ENCODE measurements at regions not wholly inside any gene's neighbourhood (a gene's known extent, or its start where the extent isn't known, plus 50 kb on each side); places are given as distances from the start of the nearest gene placed in this dataset.

GRCh38 chr20:39165099-39165498 is 203.0 kb downstream of the DHX35 start:
- no peak overlapping the region for H3K27ac ChIP-seq
- 49 to 75% (median 64%) methylated on average over 6 of the region's 6 CpGs for WGBS, 5 donors

DNA sequence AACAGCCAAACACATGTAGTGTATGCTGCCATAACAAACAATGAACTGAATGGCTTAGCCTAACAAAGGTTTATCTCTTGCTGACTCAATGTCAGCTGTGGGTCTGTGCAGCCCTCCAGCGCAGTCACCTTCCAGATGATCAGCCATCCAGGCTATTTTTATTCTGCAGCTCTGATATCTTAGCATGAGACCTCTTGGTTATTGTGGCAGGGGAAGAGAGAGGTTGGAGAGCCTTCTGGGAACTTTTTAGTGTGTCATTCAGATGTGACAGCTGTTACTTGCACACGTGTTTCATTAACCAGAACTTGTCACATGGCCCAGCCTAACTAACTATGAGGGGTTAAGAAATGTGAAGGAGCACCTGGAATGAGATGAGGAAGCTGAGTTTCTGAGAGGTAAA is 202.5 kb downstream of the DHX35 start:
- no peaks in the 10 kb centered on the region for H3K4me1 ChIP-seq
- no peak for TF ChIP-seq EP300 (IDR thresholded peaks at IDR 0.05)
- no peak for TF ChIP-seq CTCF (IDR thresholded peaks at IDR 0.05)
- TF ChIP-seq POLR2A (IDR thresholded peaks at IDR 0.05), result no peak
- no peak for TF ChIP-seq POLR2AphosphoS5 (IDR thresholded peaks at IDR 0.05)
- DNase-seq, result no peak
- no peak overlapping the region for H3K27ac ChIP-seq
- no peaks in the 10 kb centered on the region for H3K36me3 ChIP-seq
- no peaks in the 10 kb centered on the region for H3K27me3 ChIP-seq
- H3K9me3 ChIP-seq, result no peaks in the 10 kb centered on the region
- 23 to 43% (median 28%) methylated on average over 2 of the region's 2 CpGs for WGBS, 5 donors
- intact Hi-C loops (cut with DNase I; ENCODE audit: low total_unique reads), result no loop called here
- H3K4me3 ChIP-seq, result no peak overlapping the region

More at GRCh38 chr20:39165099-39165498, 203.0 kb downstream of the DHX35 start:
- no peak for TF ChIP-seq POLR2A (IDR thresholded peaks at IDR 0.05)
- no peak for TF ChIP-seq EP300 (IDR thresholded peaks at IDR 0.05)
- no peak for TF ChIP-seq CTCF (IDR thresholded peaks at IDR 0.05)
- no peak for TF ChIP-seq POLR2AphosphoS5 (IDR thresholded peaks at IDR 0.05)
- DNase-seq, result no peak
- H3K9me3 ChIP-seq, result no peaks in the 10 kb centered on the region
- no peaks in the 10 kb centered on the region for H3K4me1 ChIP-seq
- no peaks in the 10 kb centered on the region for H3K36me3 ChIP-seq
- intact Hi-C loops (cut with DNase I; ENCODE audit: low total_unique reads), result no loop called here
- no peak overlapping the region for H3K4me3 ChIP-seq
- H3K27me3 ChIP-seq, result no peaks in the 10 kb centered on the region

- Histone ChIP-seq H3K4me3 (no peak overlapping the region), H3K27me3 (peaks cover 0 to under 1% (median 0%) of the 10 kb centered on the region in 3 donors), H3K9me3 (no peaks in the 10 kb centered on the region), H3K27ac (no peak overlapping the region), H3K4me1 (no peaks in the 10 kb centered on the region), H3K36me3 (no peaks in the 10 kb centered on the region)
- intact Hi-C loops (cut with DNase I; ENCODE audit: low total_unique reads), result no loop called here
- WGBS, 5 donors, result 78 to 87% (median 85%) methylated on average over 1 of the region's 1 CpG
- no peak for TF ChIP-seq POLR2AphosphoS5 (IDR thresholded peaks at IDR 0.05)
- DNase-seq, result no peak
These were observed 201.8 kb downstream of the DHX35 start for GRCh38 chr20:39163993-39164392.

GRCh38 chr20:39161900-39162299 is 199.8 kb downstream of the DHX35 start:
- 37 to 76% (median 58%) methylated on average over 1 of the region's 1 CpG for WGBS, 5 donors
- TF ChIP-seq EP300 (IDR thresholded peaks at IDR 0.05) (no peak), CTCF (IDR thresholded peaks at IDR 0.05) (no peak), POLR2A (IDR thresholded peaks at IDR 0.05) (no peak), POLR2AphosphoS5 (IDR thresholded peaks at IDR 0.05) (no peak)
- Histone ChIP-seq H3K36me3 (no peaks in the 10 kb centered on the region), H3K27me3 (peaks cover 0 to 15% (median 0%) of the 10 kb centered on the region in 3 donors), H3K9me3 (no peaks in the 10 kb centered on the region), H3K4me1 (no peaks in the 10 kb centered on the region), H3K4me3 (no peak overlapping the region), H3K27ac (no peak overlapping the region)
- intact Hi-C loops (cut with DNase I; ENCODE audit: low total_unique reads), result no loop called here
- no peak for DNase-seq

DNA sequence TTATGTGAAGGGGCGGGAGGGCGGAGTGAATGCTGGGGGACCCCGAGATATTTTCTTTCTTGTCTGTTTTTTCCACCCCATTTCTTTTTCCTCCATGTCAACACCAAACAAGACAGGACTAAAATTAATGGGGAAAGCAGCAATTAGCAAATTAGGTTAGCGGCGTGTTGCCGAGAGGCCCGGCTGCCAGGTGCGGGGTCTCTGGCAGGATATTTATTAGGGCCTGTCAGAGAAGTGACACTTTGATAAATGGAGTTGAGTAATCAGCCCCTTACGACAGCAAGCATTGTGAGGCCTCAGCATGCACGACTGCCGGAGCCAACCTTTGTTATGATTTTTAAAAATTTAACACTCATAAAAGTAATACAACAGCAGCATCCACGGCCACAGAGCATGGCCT is 193.8 kb downstream of the DHX35 start:
- peak in 1 of 2 donors; percentile 18 for DNase-seq
- whole genome bisulfite sequencing, 5 donors, result 27 to 53% (median 51%) methylated on average over 12 of the region's 12 CpGs

More for the DNA sequence above, 193.8 kb downstream of the DHX35 start:
- intact Hi-C loops (cut with DNase I; ENCODE audit: low total_unique reads), result no loop called here
- no peak overlapping the region for H3K27ac ChIP-seq
- no peaks in the 10 kb centered on the region for H3K36me3 ChIP-seq
- no peak overlapping the region for H3K4me3 ChIP-seq
- H3K4me1 ChIP-seq, result no peaks in the 10 kb centered on the region
- no peak for TF ChIP-seq POLR2AphosphoS5 (IDR thresholded peaks at IDR 0.05)
- no peak for TF ChIP-seq CTCF (IDR thresholded peaks at IDR 0.05)
- no peak for TF ChIP-seq EP300 (IDR thresholded peaks at IDR 0.05)
- no peak for TF ChIP-seq POLR2A (IDR thresholded peaks at IDR 0.05)
- H3K9me3 ChIP-seq, result no peaks in the 10 kb centered on the region
- H3K27me3 ChIP-seq, result peaks cover 0 to 39% (median 0%) of the 10 kb centered on the region in 3 donors

Measured in stomach (tissue), 8 donors.